ENCODE measurements at regions not wholly inside any gene's neighbourhood (a gene's known extent, or its start where the extent isn't known, plus 50 kb on each side); places are given as distances from the start of the nearest gene placed in this dataset.

- TF ChIP-seq POLR2A (IDR thresholded peaks at IDR 0.05; ENCODE audit: low read length) (no peak), GATA1 (IDR thresholded peaks at IDR 0.05; ENCODE audit: low read depth, low read length) (no peak)
Measured at GRCh38 chr3:153680526-153680925, 440.7 kb upstream of the ARHGEF26 start.
